HG03342 (cell line): ENCODE measurements at regions not wholly inside any gene's neighbourhood (a gene's known extent, or its start where the extent isn't known, plus 50 kb on each side); places are given as distances from the start of the nearest gene placed in this dataset.

Experiments
- ATAC-seq: cut with Tn5 transposase; IDR thresholded peaks from one replicate; pipeline ENCODE4 v1.9.1; 2021; ENCODE audit warnings: mild to moderate bottlenecking, moderate library complexity; ENCODE audit not compliant: unreplicated experiment

DNA sequence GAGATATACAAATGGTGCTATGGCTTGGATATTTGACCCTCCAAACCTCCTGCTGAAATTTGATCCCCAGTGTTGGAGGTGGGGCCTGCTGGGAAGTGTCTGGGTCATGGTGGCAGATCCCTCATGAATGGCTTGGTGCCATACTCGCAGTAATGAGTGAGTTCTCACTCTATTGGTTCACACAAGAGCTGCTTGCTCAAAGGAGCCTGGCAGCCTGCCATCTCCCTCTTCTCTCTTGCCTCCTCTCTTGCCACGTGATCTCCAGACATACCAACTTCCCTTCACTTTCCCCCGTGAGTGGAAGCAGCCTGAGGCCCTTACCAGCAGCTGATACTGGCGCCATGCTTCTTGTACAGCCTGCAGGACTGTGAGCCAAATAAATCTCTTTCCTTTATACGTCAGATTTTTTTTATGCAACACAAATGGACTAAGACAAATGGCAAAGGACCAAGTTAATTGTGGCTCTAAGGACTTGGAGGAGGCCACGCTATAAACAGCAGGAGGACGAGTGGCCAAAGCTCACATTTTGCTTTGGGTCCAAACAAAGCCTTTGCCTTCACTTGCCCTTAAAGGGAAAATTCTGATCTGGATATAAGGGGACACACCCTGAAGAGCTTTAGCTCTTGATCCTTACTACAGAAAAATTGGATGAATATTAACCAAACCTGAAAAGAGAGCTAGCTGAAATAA lies 214.7 kb downstream of the SS18 start:
- ATAC-seq, result no peak

DNA sequence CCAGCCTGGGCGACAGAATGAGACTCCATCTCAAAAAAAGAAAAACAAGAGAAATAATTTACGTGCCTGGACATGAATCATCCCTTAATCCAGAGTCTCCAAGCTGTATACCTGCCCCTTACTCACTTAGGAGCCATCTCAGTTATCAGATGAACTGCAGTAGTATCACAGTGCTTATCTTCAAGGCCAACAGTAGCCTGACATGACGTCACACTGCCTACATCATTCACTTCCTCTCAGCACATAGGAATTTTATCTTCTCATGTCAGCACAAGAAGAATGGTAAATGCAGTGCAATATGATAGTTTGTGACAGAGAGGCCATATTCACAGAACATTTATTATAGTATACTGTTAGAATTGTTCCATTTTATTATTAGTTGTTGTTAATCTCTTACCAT lies 216.6 kb downstream of the SS18 start:
- no peak for ATAC-seq

DNA sequence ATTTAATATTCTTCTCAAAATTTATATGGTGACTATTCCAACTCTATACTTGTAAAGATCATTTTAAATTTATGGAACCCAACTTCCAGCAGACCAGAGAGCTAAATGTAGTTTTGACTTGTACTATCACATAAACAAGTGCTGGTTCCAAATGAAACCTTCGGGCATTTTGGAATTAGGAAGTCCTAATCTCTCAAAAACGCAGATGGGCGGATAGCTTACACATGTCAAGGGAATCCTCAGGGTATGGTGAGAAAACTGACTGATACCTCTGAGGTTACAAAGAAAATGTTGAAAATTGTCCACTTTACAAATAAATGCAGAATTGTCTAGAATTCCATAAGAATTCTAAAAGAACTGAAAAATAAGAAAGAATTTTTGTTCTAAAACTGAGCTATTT lies 224.1 kb downstream of the SS18 start:
- no peak for ATAC-seq

DNA sequence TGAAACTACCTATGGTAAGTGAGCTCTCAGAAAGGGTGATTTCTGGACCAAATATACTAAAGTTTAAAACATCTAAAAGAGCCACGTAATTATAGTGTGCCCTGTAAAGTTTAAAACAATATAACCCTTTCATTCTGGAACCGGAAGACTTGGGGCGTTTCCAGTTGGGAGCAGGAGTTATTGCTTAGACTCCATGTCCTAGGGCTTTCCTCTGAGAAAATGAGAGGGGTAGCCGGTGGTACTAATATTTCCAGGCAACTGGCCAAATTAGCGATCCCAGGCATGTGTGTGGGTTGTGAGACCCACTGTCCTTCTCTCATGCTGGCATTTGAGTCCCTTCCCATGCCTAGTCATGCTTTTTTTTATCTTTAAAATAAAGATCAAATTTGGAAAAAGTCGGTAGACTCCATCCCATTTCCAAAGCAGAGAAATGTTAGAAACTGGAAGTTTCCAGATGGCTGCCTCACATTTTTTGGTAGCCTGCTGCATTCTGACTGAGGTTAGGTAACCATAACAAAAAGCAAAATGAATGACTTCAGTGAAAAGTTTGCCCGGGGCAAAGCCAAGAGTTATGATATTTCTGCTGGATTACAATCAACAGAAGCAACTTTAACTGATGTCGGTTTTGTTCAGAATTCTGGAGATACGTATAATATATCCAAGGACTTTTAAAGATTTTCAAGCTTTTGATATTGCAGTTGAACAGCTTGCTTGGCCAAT lies 227.4 kb downstream of the SS18 start:
- ATAC-seq, result no peak

DNA sequence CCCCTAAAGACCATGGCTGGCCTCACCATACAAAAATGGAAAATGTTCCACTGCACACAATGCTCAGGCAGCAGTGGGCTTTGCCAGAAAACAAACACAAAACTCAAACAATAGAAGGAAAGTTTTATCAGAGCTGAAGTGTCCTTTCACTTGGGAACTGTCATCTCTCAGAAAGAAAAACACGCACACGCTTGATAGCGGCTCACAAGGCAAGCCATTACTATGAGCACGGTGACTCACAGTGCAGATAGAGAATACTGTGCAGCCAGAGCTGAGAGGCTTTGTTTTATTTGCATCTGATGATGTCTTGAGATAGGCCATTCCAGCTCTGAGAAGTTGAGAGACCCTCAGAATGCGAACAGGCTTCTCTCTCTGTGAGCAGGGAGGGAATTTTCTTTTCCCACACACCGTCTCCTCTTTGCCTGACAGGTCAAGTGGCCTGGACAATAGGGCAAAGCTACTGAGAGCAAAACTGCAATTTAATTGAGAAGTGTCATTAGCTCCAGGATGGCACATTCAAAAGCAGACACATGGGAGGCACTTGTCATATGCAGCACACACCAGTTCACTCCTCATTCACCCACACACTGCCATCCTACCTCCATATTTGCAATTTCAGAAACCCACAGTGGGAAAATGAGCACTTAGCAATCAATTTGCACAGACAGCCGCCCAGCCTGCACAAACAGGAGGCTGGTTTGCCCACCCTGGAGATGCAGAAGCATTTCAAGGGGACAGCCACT lies 236.6 kb downstream of the SS18 start:
- ATAC-seq, result no peak

DNA sequence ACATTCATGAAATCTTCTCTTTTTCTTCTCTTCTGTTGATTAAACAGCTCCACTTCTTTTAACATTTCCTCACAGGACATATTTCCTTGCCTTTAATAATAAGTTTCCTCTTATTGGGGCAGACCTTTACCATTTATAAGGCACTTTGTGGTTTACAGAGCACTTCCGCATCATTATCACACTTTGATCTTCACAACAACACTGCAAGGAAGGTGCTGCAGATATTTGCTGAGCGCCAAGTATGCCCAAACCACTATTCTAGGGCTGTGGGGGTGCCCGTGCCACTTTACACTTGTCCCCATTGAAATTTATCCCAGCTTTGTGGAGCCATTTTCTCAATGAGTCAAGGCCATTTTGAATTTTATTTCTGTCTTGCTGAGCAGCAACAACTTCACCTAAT lies 246.6 kb downstream of the SS18 start:
- no peak for ATAC-seq

DNA sequence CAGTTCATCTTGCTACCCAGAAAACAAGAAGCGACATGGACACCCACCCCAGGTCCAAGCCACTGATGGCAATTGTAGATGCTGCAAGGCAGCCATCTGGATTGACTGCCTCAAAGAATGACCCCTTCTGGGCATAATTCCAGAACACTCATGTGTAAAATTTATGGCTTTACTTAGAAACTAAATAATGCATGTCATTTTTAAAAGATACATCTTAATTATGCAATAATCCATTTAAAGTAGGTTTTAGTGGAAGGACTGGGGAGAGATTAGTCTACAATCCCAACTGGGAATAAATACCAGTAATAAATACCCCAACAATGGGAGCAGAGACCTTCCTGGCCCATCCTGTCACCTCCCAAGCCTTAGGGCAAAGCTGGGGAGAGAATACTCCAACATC lies 247.7 kb downstream of the SS18 start:
- no peak for ATAC-seq

DNA sequence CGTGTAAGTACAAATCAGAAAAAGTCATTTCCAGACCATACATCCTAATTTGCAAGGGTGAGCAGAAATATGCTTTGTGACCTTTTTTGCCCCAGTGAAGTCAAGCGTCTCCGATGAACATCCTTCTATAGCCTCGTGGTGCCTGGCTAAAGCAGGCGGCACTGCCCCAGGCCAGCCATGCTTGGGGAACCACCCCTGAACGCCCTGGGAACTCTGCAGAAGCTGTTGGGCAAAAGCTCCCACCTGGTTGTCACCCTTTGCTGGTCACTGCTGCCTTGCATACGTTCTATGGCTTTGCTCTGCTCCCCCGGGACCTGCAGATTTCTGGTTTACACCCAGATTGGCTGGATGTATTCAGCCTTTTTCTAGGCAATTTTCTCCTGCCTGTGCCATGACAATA lies 256.4 kb downstream of the SS18 start:
- ATAC-seq, result no peak

DNA sequence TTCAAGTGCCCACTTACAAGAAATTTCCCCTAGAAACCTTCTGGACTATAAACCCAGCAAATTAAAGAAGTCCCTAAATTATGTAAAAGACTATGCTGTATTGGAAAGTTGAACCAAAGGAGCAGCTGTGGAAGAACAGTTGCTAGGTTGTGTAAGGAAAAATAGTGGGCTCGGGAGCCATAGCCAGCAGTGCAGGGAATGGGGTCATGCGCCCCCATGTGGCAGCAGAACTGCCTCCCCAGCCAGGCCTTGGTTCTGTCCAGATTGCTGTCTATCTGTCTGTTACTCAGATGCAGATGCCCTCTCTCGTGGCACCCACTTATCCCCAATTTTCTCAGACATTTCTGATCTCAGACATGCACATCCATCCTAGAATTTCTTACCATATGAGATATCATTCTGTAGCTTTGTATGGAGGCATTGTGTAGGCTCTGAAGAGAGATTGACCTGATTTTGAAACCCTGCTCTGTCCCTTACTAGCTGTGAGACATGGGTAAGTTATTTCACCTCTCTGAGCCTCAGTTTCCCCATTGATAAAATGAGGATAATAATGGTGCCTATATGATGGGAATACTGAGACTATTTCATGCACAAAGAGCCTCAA lies 258.3 kb downstream of the SS18 start:
- ATAC-seq, result peak; percentile 76

DNA sequence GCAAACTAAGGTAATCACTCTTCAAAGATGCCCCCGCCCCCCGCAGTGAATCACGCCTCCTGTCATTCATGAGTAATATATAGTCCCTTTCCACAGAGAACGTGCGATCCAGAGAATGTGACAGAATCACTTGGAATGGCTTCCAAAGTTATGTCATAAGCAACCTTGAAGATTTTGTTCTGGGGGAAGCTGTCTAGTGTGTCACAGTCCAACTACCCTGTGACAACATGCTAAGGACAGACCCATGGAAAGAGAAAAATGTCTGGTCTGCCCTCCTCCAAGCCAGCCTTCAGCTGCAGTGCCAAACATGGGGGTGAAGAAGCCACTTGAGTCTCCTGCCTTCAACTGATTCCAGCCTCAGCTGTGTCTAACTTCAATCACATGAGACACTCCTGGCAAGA lies 259.1 kb downstream of the SS18 start:
- no peak for ATAC-seq

DNA sequence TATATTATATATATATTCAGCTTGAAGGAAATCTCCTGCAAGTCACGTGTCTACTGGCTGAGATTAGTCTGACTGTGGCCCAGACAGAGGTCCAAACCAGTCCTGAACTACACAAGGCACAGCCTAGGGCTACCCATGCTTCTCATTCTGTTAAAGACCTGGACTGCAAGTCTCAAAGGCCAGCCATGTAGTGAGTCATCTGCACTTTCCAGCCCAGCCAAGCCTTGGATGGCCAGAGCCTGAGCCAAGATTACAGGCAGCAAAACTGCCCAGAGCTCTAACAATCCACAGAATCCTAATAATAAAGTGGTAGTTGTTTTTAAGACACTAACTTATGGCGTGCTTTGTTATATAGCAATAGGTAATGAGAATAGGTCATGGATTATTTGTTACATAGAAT lies 259.6 kb downstream of the SS18 start:
- ATAC-seq, result no peak

DNA sequence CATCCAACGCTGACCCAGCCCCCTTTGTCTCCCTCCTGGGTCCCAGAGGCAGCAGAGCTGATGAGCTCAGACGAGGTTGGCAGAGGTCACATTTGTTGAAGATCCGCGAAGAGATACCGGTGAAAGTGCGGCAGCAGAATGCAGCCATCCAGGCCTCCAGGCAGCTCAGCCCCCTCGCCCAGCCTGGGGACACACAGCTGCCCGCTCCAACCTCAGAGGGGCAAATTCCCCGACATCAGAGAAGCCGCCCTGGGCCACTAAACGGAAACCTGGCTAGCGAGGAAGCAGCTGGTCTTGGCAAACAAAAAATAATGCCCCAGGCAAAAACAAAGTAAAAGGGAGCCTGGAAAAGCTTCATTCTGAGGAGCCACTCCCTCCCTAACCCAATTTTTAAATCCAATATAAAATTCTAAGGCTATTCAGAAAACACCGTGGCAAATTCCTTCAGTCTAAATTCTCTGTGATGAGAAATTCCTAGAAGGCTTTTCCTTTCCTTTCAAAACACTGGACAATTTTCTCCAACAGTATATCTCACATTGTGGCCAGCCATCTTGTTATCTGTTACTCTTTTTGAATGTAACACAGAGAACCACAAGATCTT lies 262.4 kb downstream of the SS18 start:
- ATAC-seq, result no peak

DNA sequence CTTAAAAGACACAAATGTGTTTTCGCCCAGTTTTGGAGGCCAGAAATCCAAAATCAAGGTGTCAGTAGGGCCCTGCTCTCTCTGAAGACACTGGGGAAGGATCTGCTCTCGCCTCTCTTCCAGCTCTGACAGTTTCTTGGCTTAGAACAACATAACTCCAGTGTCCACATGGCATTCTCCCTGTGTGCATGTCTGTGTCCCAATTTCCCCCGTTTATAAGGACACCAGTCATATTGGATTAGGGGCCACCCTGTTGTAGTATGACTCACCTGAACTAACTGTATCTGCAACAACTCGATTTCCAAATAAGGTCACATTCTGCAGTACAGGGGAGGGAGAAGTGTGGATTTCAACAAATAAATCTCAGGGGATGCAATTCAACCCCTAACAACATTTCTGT lies 263.2 kb downstream of the SS18 start:
- no peak for ATAC-seq

DNA sequence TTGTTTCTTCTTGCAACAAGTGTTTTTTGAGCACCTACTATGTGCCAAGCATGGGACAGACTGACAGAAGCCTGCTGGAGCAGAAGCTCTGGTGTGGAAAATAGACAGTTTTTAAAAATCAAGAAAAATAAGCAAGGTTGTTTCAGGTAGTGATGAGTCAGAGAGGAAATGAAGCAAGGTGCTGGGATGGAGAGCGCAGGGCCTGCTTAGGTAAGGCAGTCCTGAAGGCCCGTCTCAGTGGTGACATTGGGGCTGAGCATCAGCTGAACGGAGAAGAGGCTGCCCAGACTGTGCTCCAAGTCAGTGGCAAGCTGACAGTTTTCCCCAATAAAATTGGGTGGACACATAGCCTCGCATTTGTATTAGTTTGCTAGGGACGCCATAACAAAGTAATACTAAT lies 263.6 kb downstream of the SS18 start:
- no peak for ATAC-seq

DNA sequence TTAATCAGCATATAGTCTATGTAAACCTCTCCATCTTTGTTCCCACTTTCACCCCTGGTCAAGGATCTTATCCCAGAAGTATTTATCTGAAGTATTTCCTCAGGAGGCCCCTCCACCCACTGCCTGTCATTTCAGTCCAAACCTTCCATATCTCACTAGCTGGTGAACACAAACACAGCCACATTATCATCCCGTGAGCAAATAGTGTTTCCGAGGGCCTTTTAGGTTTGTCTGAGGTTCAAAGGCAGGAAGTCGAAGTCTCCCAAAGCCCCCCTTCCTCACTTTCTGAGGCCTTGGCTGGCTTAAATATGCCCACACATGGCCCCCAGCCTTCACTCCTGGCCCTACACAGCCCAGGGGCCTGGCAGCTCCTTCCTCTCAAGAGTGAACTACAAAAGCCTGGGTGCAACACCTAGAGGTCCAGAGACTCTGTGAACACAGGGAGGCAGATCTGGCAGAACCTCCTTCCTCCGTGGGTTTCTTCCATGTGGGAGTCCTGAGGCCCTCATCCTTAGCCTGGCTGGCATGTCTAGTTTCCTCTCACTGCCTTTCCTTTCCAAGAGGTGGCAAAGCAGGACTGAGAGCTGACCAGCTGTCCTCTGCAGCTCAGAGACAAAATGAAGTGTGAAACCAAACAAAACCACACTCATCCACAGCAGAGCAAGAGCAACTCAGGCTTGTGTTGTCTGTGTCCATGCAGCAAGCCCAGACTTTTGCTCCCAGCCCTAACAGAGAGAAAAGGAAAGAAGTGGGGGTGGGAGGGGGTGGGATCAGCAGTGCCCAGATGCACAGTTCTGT lies 264.2 kb downstream of the SS18 start:
- ATAC-seq, result no peak

DNA sequence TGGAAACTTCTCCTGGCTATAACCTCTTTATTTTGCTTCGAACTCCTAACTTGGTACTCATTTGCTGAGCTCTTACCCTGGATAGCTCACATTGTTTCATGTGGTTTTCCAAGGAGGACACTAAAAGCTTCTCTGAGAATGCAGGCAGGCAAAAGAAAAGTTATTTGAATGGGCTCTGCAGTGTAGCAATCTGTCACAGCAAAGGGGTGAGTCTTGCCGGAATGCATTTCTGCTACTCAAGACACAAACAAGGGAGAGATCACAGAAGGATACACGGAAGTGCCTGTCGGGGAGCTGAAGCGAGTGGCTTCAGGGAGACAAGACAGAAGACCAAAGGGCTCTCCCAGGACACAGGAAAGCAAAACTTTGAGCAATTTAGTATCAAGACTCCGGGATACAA lies 265.4 kb downstream of the SS18 start:
- ATAC-seq, result no peak

DNA sequence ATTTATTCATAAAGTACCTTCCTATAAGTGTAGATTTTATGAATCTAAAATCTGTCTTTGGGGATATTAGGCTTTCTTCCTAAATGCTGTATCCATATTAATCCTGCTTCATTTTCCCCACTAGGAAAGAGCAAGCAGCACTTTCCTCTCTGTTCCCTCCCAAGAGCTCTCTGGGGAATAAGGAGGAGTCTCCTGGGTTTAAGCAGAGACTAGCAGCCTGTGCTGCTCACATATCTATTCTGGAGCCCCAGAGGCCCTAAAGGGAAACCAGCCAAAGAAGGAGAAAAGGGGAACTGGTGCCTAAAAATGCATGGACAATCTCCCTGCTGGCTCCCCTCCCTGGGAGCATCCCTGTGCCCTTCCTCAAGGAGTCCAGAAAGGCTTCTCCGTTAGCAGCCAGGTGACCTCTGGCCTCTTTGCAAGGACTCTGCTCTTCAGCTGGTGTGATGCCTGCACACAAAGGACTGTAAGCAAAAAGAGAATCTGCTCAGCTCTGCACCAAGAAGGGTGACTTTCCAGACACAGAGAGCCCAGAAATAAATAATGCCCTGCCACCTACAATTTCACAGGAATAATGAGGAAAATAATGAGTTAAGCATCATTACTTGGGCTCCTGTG lies 270.6 kb downstream of the SS18 start:
- ATAC-seq, result no peak

DNA sequence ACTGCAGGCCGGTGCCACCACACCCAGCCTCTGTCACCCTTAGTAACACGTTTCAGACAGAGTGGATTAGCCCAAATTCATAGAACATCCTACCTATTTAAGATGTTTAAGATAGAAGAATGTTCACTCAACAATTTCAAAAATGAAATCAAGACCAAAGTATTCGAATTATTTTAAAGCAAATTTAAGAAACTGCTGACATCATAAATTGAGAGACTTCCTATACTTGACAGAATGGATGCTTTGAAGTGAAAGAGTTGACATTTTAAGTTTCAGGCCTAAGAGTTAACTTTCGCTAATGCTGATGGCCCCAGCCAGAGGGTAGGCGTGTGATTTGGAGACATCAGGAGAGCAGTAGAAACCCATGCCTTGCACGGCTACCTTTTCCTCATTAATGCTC lies 271.9 kb downstream of the SS18 start:
- no peak for ATAC-seq

DNA sequence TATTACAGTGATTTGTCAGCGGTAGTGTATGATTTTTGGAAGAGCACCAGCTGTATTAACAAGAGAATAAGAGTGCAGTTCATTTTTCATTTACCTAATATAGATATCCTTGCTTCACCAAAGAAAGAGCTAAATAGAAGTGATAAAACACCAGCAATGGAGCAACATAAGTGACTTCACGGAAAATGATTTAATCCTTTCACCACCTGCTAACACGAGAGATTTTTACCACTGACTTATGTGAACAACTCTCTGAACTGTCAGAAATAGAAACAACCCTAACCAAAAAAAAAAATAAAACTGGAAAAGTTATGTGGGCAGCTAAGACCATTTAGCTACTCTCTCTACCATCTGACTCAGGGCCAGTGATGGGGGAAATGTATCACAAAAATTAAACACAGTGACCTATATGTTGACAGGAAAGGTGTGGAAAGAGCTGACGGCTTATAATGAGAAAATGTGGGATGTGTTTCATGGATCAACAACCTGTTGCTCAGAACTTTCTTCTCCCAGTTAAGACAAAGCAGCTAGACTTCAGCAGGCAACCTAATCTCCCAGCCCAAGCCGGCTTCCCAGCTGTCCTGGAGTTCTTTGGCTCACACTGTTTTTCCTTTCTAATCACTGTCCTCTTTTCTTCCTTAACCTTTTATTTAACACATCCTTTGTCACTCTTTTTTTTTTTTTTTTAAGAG lies 272.7 kb downstream of the SS18 start:
- no peak for ATAC-seq

DNA sequence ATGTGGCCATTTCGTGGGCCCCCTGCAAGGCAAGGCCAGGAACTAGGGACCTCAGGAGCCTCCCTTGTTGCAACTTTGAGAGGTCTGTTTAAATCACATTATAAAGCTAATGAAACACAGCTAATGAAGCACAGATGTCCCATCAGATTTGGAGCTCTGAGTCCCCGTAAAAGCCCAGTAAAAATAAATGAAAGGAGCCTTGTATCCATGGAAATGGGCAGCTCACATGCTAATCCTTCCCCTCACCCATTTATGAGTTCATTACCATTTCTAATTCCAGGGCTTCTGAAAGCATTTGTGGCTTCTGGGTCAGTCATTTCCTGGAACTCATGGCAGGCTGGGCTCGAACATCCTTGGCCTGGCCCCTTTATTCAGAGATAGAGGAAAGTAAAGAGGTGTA lies 274.8 kb downstream of the SS18 start:
- ATAC-seq, result no peak
